Activated T-cell treated with anti-CD3 and anti-CD28 coated beads for 48 hours (primary cell): ENCODE measurements at regions not wholly inside any gene's neighbourhood (a gene's known extent, or its start where the extent isn't known, plus 50 kb on each side); places are given as distances from the start of the nearest gene placed in this dataset.
"Not testable (repeated sequence)": the region's sequence is repeated elsewhere in the genome, so short reads cannot be mapped to it uniquely, and the experiment has no call there.

Experiments
- DNase-seq: peaks from one replicate; pipeline ENCODE4 v3.0.0-alpha.2; 2020; ENCODE audit warnings: low read depth

DNA sequence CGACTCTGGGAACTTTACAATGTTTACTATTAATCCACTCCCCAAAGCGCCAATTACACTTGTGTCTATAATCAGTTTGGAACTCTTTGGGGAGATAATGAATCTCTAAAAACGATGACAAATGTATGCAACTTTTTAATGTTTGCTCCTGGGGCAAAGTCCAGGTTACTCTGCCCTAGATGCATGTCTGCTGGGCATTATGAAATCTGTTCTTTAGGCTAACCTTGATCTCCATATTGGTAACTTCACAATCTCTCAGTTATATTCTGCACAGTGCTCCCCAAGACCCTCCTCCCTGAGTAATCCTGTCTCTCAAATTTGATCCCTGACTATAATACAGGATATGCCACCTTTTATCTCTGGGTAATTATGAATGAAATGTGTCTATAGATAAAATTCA is 152.2 kb upstream of the TRPM3 start:
- DNase-seq = no peak

DNA sequence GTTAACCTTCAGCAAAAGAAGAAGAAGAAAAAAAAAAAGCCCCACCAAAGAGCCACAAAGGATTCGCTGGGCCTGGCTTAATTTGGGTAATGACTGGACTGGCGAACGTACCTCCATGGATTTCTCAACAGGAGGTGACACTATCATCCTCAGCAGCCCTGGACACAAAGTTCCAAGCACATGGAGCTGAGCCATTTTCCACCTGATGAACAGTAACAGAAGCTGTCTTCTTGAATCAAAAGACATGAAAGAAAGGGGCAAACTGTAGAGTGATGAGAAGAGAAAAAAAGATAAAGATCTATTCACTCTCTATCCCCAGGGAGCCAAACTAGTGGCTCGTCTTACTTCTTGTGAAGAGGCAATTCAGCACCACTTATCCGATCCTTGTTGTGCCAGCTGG is 150.2 kb upstream of the TRPM3 start:
- DNase-seq = no peak

GRCh38 chr9:71270554-71270953 is 149.1 kb upstream of the TRPM3 start:
- no peak for DNase-seq

DNA sequence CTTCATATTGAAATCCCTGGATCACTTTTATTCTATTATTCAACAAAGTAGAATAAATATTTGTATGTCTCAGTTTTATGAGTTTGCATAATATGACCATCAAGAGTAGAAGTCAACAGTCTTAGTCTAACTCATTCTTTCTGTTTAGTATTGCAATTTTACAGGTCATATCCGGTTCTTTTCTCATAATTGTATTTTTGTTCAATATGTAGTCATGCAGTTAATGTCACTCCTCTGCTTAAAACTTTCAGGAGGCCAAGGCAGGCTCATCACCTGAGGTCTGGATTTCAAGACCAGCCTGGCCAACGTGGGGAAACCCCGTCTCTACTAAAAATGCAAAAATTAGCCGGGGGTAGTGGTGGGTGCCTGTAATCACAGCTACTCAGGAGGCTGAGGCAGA is 148.4 kb upstream of the TRPM3 start:
- DNase-seq = no peak

GRCh38 chr9:71268871-71269635 is 147.6 kb upstream of the TRPM3 start:
- no peak for DNase-seq

DNA sequence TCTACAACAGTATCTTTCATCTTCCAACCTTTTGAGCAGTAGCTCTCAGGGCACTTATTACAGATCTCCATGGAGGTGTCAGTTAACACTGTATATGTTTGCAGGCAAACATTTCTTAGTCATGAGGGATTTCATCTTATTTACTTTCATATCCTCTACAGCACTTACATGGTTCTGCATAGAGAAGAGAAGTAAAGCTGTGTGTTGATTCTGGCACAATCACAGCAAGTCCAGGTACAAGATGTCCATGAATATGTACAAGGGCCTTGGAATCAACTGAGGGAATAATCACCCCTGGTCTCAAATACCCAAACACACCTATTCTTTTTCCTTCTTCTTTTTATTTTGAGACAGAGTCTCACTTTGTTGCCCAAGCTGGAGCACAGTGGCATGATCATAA is 142.0 kb upstream of the TRPM3 start:
- no peak for DNase-seq

GRCh38 chr9:71260419-71260818 is 139.0 kb upstream of the TRPM3 start:
- not testable (repeated sequence) for DNase-seq

DNA sequence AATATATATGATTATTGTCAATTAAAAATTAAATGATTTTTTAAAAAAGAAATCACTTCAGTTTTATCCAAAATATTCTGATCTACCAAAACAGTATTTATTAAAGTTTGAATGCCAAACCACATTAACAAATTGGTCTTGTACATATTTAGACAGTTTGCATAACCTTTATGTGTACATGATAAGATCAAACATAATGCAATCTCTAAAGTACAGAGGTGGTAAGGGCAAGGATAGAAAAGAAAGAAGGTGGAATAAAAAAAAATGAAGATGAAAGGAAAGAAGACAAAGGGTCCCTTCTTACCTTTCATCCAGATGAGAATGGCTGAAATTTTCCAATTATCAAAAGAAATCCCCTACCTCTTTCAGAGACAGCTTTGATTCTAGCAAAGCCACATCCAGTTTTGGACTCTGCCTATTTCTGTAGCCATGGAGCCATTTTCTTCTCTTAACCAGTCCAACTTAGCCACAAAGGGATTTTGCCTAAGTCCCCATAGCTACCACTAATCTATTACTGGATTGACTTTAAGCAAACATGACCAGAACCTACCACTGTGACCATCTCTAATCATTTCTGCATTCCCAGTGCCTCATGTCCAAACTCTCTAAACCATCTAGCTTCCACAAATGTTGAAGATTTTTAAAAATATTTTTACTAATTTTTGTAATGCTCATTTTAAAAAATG is 133.3 kb upstream of the TRPM3 start:
- no peak for DNase-seq

DNA sequence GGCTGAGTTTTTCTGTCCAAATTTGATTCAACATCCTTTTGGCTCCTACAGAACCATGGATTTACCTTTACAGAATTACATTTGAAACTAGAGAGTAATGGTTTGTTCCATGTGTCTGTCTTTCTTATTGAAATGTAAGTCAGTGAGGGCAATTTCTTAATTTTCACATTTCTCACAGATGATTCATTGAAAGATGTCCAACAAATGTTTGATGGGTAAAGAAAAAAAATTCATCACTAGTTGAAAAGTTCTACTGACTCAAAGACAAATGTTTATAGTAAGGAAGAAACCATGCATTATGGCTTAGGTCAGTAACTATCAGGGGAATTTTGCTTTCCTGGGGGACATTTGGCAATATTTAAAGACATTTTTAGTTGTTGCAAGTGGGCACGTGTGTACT is 131.6 kb upstream of the TRPM3 start:
- no peak for DNase-seq

DNA sequence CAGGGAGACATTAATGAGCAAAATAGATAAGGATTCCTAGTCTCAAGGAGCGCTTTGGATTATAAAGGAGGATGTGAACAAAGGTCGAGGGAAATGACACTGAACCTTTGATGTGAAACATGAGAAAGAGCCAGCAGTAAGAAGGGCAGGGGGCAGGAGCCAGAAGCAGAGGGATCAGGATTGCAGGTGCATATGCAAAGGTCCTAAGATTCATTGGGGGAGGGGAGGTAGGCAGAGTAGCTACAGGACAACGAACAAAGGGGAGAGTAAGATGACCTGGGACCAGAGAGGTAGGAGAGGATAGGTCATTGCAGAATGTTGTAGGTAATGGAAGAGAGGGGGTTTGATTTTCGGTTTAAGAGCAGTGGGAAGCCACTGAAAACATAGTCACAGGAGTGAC is 129.2 kb upstream of the TRPM3 start:
- no peak for DNase-seq

- no peak for DNase-seq
Measured at GRCh38 chr9:71249729-71250317, 128.4 kb upstream of the TRPM3 start.

DNA sequence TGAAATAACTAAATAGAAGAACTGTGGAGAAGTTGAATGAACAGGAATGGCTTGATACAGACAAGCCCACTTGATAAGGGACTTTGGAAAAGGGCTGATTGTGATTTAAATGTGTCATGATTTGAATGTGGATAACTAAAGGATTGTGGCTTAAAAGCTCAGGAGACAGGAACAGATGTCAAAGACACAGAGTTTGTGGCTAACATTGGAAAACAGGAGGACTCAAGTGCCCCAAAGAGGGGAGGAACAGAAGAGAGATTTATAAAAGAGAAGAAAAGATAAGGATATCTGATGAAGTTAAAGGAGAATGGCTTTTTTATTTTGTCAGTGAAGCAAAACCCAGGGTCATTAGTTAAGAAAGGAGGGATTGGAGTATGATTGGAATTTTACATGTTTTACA is 124.2 kb upstream of the TRPM3 start:
- no peak for DNase-seq

- no peak for DNase-seq
Measured at GRCh38 chr9:71243951-71244350, 122.5 kb upstream of the TRPM3 start.

DNA sequence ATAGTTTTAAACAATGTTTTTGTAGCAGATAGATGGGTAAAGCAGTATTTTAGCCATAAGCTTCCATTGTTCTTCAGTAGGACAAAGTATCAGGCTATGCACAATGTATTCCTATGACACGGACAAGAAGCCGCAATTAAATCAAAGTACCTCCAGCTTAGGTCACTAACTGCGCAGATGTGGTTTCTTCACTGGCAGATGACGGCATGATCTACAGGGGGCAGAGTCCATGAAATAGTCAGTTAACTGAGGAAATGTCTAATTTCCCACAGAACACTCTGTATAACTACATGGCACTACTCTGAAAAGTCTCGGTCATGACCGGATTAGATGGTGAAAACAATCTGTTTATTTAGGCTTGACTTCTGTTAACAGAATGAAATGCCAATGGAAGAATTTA is 120.7 kb upstream of the TRPM3 start:
- no peak for DNase-seq

GRCh38 chr9:71237051-71237450 is 115.6 kb upstream of the TRPM3 start:
- no peak for DNase-seq

- no peak for DNase-seq
Measured at GRCh38 chr9:71233646-71234045, 112.2 kb upstream of the TRPM3 start.

DNA sequence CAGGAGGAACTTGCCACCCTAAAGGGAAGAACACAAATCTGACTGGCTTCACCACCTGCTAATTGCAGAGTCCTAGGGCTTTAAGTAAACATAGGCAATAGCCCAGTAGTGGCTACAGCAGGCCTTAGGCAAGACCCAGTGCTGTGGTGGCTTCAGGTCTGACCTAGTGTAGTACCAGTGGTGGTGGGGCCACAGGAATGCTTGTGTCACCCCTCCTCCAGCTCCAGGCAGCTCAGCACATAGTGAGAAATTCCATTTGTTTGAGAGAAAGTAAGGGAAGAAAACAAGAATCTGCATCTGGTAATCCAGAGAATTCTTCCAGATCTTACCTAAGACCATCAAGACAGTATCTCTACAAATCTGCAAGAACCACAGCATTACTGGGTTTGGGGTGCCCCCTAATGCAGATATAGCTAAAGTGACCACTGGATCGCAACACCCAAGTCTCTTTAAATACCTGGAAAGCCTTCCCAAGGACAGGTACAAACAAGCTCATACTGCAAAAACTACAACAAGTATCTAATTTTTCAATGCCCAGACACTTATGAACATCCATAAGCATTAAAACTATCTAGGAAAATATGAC is 102.6 kb upstream of the TRPM3 start:
- no peak for DNase-seq

DNA sequence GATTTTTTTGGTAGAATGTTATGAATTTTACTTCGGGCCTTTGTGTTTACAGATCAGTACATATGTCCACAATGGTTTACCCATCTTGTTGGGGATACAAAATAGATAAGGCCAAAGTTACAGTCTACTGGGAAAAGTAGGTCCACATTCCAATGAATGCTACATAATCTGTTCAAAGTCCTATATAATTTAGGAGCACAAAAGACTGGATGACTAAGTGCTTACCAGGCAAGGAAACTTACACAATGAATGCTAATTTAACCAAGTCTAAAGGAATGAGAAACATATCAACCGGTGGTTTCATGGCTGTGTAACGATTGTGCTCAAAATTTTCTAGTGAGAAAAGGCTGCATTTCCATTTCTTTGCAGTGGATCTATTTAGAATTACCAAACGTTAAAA is 97.4 kb upstream of the TRPM3 start:
- DNase-seq = no peak

- no peak for DNase-seq
Measured at GRCh38 chr9:71213633-71214032, 92.2 kb upstream of the TRPM3 start.

- no peak for DNase-seq
Measured at GRCh38 chr9:71210326-71210725, 88.9 kb upstream of the TRPM3 start.

DNA sequence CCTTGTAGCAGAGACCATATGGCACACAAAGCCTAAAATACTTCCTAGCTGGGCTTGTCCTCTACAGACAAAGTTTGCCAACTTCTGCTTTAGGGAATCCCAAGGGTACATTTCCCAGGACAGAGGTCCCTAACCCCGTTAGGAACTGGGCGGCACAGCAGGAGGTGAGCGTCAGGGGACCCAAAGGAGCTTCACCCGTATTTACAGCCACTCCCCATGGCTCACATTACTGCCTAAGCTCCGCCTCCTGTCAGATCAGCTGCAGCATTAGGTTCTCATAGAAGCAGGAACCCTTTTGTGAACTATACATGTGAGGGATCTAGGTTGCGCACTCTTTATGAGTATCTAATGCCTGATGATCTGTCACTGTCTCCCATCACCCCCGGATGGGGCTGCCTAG is 88.5 kb upstream of the TRPM3 start:
- DNase-seq = no peak

DNA sequence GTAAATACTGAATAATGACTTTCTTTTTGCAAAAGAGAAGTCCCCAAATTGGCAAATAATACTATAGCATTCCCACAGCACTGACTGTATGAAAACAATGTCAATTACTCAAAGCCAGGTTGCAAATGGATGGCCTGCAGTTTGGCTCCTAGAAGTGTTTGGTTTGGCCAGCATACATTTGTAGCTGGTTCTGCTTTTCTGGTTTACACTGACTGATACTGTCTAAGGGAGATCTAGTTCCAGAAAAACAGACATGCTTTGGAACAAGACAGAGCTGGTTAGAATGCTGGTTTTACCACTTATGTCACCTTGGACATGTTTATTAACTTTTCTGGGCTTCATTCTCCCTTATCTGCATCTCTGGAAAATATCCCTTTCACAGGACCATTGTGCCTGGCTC is 81.5 kb upstream of the TRPM3 start:
- no peak for DNase-seq

- DNase-seq = no peak
Measured at GRCh38 chr9:71191708-71192107, 70.3 kb upstream of the TRPM3 start.
